NCI-H82 (cell line): ENCODE measurements at regions not wholly inside any gene's neighbourhood (a gene's known extent, or its start where the extent isn't known, plus 50 kb on each side); places are given as distances from the start of the nearest gene placed in this dataset.
"Not testable (repeated sequence)": the region's sequence is repeated elsewhere in the genome, so short reads cannot be mapped to it uniquely, and the experiment has no call there.

ENCODE experiments used
- DNase-seq: peaks from one replicate; lab custom pipeline; 2025; lab: John Stamatoyannopoulos, UW

DNA sequence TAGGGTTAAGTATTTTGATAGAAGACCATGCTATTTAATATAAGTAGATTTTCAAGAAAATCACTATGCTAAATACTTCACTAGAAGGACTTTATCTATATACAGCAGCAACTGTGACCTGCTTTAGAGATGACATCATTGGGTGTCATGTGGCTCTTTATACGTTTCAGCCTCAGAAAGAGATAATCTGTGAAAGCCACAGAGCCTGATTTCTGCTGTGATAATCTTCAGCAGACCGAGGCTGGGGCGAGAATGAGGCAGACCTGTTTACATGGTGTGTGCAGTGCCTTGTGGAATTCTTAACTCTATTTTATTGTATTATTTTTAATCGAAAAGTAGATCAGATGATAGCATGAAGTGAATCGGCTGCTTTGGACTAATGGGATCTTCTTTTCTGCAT is 471.2 kb downstream of the MFSD1 start:
- peak; percentile 78 for DNase-seq

DNA sequence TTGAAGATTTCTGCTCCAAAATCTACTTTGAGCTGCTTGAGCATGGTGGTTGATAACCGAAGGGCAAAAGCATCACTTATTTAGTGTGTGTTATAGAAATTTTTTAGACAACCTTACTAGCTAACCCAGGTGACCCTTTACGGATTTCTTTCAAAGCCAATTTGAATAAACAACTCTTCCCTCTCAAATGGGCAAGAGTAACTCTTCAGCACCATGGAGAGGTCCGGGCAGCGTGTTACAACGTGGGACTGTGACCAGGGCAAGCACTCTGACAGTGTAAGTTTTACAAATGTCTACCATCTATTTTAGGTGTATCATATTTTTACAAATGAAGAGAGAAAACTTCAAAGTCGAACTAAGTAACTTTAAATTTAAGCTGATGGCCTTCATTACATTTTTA is 471.8 kb downstream of the MFSD1 start:
- DNase-seq = peak; percentile 16

DNA sequence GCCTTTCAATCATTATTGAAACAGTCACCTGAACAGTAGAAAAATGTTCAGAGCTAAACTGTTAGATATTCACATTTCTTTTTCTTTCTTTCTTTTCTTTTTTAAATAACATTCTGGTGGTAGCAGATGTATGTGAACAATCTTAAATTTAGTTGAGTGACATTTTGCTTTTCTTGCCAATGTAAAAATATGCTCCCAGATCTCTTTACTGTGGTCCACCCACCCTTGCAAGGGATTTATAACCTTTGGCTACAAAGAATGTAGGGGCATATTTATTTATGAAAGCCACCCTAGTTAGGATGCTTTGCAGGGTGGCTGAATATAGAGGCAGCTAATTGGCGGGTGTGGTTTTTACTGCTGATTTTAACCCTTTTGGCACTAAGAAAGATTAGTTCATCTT is 473.9 kb downstream of the MFSD1 start:
- DNase-seq = no peak

DNA sequence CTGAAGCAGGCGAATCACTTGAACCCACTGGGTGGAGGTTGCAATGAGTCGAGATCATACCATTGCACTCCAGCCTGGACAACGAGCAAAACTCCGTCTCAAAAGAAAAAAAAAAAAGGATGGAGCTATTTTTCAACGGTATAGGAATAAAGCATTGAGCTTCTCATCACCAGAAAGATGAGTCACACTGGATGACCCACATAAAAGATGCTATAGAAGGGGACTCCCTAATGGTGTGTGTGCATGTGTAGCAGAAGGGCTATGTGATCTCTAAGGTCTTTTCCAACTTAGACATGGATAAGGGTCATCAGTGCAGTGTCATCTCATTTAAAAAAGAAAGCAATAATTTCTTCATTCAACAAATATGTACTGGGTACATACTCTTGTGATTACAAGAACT is 476.0 kb downstream of the MFSD1 start:
- DNase-seq = no peak

DNA sequence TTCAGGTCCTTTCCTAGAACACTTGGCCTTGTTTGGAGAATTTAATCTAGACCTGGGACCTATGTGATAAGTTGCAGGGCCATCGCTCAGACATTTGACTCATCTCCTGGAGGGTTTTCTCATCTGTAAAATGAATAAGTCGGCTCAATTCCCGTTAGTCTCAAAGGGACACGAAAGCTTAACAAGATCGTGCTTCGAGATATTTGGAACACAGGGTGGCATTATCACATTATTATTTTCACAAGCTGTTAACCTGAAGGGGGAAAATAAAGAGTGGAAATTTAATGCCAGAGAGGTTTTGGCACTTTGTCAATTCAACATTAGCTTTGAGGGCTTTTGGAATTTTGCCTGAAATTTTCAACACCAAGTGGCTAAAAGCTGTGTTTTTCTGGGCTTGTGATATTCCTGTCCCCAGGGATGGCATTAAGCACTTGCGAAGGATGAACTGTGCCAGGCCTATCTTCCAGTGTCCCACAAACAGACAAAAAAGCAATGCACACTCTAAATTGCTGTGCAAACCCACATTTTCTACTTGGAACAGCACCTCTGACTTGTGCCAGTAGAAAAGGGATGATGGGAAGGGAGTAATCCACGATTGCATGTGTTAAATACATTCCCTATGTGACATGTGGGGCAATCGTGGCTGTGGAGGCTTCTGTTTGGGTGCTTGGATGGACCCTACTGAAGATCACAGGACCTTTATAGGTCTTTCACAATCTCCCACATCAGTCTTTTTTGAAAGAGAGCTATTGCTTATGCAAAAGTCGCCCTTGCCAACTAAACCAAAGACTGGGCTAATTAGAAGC is 478.7 kb downstream of the MFSD1 start:
- DNase-seq = no peak

DNA sequence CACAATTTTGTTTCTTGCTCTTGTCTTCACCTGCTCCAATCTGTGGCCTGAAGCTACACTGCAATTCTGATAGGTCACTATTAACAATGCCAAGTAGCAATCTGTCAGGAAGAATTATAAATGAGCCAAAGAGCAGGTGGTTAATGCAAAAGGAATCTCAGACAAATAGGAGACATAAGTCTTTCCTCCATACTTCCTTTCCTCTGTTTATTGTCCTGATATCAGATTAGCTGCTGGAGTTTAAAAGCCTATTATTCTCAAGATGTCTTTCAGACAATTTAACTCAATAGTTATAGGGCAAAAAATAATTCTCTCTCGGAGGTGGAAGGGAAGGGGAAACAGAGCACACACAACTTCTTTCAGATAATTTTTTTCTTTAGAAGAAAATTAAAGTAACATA is 491.6 kb downstream of the MFSD1 start:
- no peak for DNase-seq

DNA sequence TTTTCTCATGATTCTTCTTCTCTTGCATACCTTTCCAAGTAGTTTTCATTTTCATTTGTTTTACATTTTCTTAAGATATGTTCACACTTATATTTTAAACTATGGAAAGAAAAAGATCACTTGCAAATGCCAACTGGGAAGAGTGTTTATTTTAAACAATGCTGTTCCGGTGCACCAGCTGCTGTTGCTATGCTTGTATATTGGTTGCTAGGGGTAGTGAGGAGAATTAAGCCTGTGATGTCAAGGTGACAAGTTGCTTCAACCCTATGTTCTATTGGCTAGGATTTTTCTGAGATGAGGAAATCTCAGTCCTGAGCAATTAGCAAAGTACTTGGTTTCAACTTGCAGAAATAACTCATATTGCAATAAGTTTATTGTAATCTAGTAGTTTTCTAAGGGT is 500.1 kb downstream of the MFSD1 start:
- DNase-seq = no peak

DNA sequence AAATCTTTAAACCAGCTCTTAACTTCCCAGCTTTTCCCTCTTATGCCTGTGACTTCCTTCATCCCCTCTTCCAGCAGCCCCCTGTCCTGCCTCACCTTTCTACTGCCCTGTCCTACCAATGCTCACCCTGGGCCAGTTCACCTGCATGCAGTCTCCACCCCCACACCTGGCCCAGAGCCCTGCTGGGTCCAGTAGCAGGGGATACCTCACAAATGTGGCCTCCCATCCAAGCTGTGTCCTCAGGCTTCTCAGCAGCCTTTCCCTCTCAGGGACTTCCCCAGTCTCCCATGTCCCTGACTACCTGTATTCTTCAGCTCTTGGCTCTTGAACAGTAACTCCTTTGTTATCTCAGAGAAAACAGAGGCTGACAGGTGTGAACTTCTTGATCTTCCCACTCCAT is 503.2 kb downstream of the MFSD1 start:
- no peak for DNase-seq

DNA sequence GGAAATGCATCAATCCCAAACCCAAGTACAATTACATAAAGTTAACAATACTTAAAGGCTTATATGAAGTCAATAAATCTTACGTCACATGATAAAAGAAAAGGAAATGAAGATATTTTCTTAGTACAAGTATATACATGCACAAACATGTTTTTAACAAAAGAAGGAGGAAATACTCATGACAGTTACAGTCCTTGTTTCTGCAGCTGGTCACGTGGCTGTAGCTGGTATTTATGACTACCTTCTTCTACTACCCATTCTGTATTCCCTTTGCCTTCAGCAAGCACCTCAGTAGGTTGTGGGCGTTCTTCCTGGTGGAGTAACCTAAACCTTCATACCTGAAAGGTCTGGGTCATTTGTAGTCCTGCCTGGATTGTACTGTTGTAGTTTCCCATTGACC is 514.9 kb downstream of the MFSD1 start:
- not testable (repeated sequence) for DNase-seq

DNA sequence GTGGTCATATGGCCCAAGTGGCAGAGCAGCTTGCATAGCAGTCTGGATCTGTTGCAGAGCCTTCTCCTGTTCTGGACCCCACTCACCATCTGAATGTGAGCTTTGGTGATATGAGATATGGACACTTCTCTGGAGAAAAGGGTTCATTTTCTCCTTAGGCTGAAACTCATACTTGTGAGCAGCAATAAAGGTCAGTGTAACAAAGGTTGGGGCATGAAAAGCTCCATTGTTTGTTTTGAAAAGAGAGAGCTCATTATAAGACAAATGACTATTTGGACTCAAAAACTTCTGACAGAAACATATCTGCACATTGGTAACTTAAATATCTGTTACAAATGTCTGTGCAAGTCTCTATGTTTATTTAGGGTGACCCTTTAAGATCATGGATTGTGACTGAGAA is 517.3 kb downstream of the MFSD1 start:
- no peak for DNase-seq

DNA sequence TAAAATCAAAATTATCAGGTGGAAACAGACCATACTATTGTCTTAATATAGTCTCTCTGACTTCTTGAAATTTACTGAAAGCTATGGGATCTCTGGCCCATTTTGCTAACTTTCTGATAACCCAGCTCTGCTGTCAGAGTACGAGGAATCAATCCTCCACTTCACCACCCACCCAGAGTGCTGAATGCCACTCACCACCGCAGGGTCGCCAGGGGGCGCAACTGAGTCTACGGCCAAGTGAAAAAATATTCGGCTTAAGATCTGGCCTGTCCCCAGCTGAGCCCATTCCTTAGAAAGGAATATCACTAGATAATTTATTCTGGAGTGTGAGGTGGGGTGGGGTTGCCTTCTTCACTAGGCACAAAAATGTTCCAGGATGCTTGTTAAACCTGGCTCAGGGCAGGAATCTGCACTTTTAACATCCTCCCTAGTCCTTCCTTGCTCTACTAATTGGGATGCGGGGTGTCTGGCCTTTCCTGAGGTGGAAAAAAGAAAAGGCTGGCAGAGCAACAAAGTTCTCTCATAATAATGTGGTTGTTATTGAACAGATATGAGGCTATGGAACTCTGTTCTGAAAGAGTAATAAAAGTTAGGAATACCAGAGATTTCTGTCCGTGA is 520.6 kb downstream of the MFSD1 start:
- peak; percentile 72 for DNase-seq

DNA sequence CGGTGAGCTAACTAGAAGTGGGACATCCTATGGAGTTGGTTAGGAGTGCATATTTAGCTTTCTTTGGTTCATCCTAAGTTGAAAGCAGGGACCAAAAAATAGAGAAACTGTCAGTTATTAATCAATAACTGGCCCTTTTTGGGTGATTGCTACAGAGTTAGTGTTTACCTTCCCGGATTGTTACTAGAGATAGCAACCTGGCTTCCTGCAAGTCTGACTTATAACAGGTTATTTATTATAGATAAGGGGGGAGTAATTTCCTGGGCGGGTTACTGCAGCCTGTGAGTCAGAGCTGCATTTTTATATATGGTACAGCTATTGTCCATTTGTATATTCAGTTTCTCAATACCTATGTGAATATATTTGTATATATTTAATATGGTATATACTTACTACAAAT is 522.0 kb downstream of the MFSD1 start:
- no peak for DNase-seq

DNA sequence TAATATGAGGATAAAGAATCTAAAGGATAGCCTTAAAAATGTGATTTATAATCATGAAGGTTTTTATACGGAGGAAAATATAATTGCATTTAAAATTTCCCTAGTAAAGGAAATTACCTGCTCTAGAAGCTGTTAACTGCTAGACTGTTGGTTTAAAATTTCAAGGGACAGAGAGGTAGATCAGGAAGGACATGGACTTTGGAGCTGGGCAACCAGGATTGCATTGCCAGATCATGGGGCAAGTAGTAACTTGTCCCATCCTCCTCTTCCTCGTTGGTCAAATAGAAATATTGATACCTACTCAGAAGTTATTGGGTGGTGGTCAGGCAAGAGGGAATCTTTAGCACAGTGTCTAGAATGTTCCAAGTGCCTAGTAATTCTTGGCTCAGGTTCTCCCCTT is 525.1 kb downstream of the MFSD1 start:
- no peak for DNase-seq

DNA sequence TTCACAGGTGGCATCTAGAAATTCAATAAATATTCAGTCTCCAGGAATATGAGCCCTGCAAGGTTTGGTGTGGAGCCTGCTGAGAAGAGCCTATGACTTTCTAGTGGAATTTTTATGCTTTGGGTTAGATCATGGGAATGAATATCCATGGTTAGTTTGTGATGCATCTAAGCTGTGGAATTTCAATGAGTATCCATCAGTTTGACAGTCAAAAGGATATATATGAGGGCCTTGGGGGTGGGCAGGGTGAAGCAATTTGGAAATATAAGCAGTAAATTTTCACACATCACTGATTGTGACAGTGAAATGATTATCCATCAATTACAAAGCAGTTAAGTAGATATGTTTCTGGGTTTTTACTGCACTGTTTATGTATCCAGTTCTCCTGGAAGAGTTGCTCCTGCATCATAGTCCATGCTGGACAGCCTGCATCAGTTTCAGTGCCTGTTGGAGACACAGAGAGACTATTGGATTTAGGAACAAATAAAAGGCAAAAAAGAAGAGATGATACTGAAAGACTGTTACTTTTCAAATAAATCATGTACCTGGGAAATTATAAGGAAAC is 530.8 kb downstream of the MFSD1 start:
- no peak for DNase-seq

DNA sequence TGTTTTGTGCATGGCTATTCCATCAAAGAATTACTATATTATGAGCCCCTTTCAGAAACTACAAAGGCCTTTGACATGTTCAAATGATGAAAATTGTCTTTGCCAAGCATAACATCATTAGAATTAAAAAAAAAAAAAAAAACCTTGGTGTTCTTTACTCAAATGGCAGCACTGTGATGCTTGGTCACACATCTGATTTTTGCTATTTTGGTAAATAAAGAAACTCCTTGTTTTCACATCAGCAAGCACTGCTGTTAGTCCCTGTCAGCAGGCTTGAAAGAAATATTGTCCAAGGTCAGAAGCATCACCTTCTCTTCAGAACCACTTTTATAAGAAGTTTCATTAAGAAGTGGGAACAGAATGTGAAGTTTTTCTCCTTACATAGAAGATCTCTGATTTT is 537.3 kb downstream of the MFSD1 start:
- no peak for DNase-seq

DNA sequence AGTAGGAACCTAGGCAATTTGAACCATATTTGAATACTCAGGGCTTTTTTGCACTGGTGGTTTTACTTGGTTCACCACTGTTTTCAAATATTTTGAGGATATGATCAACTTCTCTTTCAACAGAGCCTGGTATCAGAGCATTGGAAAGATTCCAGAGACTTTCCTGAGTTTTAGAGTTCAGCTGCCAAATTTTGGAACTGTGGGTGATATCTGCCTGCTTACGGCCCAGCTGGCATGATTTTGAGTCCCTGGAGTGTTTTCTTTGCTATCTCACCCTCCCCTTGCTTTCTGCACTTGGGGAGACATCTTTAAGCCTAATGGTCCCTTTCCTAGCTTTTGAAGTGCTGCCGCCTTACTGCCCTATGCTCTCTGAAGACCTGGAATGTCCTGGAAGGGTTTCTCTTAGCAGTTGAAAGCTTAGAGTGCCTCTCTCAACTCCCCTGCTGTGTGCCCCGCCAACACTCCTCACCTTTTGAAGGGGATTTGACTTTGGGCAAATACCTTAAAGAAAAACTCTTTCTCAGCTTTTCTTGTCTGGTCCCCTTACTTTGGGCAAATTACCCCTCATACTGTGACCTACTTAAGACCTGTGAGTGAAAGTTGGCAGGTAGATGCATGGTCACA is 539.1 kb downstream of the MFSD1 start:
- DNase-seq = no peak

DNA sequence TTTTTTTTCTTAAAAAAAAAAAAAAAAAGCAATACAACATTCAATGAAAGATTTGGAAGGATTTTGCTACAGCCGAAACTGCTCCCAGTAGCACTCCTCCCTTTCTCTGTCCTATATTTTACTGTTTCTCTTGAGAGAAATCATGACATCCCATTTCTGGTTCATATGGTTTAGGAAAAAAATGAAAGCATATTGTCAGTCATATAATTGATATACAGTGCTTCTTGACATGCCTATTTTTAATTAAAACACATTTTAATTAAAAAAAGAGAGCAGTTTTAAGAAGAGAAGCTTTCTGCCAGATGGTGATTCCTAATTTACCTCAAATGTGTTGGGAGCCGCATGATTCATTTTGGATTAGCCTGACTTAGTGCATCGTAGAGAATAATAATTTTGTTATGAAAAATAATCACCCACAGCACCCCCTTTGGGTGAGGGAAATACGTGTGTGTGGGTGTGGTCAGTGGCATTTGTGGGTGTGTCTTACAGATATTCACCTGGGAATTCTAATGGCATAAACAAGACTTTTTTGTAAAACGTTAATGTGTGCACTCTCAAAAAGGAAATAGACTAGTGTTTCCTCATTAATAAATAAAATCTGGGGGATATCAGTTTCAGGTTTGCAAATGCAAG is 544.5 kb downstream of the MFSD1 start:
- DNase-seq = no peak

DNA sequence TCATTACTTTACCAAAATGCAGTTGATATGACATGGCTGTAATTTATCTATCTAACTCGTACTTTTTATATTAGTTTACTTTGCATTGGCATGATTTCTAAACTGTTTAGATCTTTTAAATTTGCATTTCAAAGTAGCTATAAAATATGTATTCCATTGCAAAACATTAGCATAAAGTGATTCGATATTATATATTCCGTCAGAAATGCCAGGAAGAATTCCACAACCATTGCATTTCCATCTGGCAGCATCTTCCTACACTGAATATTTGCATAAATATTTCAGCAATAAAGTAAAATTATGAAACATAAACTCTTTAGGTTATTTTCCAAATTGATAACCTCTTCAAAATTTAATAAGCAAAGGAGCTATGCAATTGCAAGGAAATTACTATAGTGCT is 546.6 kb downstream of the MFSD1 start:
- DNase-seq = no peak

DNA sequence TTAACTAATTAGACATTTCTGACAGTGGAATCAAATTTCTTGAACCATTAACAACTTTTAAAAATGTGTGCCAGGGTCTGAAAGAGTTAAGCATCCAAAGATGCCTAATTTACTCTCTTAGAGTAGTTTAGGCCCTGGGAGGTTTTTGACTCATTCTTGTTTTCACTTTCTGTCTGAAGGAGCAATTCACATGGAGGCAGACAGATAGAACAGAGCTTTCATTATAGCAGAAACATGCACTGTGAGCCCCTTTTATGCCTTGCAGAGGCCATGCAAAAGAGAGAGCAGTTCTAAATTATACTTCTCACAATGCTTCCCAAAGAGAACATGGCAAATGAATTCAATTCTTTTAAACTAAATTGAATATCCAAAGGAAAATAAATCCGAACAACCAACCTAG is 554.8 kb downstream of the MFSD1 start:
- no peak for DNase-seq

DNA sequence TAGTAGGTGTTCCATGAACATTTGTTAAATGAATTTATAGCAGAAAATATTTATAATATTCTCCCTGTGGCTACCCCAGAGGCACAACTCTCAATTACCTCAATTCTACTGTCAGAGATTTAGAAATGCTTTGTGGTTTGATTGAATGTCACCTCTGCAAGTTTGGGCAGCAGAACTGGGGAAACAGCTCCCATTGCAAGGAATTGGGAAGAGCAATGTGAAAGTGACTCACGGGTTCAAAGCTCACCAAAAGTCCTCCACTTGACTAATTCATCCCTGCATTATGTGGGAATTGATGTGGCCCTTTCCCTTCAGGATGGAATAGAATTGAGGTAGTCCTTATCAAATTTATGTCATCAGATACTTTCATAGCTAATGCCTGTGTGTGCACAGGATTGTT is 562.7 kb downstream of the MFSD1 start:
- no peak for DNase-seq

DNA sequence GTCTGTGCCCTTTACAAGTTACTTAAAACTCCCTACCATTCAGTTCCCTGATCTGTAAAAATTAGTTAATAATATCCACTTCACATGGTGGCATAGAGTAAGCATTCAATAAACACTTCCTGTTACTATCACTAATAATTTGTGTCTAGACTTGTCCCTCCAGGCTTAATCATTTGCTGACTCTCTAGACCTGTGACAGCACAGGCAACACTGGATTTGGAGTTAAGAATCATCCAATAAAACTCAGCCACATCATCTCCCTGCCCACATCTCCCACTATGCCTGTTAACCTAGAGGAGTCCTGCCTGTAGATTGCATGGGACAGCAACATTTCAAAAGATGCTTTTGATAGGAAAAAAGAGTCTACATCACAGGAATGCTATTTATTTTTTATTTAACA is 564.6 kb downstream of the MFSD1 start:
- no peak for DNase-seq

DNA sequence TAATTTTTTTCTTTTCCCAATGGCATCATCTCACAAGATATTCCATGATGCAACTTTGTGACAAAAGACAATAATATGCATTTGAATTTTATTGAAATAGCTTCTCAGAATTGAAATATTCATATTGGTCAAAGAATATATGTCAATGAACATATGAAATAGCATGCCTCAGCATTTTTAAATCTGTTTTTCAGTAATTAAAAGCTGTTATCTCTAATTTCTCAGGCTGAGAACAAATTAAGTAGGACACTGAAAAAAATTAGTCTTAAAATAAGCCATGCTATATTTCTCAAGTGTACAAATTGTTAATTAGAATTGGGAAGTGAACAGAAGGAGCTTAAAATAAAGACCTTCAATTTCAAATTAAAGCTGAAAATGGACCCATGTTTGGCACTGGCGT is 570.1 kb downstream of the MFSD1 start:
- no peak for DNase-seq
